ENCODE measurements at regions not wholly inside any gene's neighbourhood (a gene's known extent, or its start where the extent isn't known, plus 50 kb on each side); places are given as distances from the start of the nearest gene placed in this dataset.

DNA sequence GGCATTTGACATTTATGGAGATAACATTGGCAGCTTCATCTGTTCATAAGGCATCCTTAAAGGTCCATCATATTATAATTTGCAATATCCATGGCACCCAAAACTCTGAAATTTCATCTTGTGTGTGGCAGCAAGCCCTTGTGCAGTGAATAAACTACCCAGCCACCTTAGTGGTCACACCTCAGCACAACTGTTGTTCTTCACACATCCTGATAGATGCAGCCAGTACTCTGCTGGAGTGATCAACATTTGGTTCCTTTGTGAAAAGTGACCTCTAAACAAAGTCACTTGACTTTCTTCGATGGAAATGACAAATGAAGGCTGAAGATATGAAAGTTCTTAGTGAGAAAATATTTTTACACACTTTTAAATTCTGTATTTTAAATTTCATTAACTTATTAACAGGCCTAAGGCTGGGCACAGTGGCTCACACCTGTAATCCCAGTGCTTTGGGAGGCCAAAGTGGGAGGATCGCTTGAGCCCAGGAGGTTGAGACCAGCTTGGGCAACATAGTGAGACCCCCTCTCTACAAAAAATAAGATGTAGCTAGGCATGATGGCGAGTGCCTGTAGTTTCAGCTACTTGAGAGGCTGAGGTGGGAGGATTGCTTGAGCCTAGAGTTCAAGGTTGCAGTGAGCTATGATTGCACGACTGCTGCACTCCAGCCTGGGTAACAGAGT lies 161.4 kb downstream of the SPRY1 start:
- H3K4me3 Mint-ChIP-seq (ENCODE audit: unreplicated experiment) = no peak overlapping the region
- no peak overlapping the region for H2AFZ ChIP-seq (ENCODE audit: low read depth, low read length)
- peaks cover 2% of the 10 kb centered on the region for H3K36me3 Mint-ChIP-seq (ENCODE audit: low read depth, unreplicated experiment)
- no peak overlapping the region for H3K27ac ChIP-seq (ENCODE audit: low read depth, low read length)
- TF ChIP-seq, protein P1, sequence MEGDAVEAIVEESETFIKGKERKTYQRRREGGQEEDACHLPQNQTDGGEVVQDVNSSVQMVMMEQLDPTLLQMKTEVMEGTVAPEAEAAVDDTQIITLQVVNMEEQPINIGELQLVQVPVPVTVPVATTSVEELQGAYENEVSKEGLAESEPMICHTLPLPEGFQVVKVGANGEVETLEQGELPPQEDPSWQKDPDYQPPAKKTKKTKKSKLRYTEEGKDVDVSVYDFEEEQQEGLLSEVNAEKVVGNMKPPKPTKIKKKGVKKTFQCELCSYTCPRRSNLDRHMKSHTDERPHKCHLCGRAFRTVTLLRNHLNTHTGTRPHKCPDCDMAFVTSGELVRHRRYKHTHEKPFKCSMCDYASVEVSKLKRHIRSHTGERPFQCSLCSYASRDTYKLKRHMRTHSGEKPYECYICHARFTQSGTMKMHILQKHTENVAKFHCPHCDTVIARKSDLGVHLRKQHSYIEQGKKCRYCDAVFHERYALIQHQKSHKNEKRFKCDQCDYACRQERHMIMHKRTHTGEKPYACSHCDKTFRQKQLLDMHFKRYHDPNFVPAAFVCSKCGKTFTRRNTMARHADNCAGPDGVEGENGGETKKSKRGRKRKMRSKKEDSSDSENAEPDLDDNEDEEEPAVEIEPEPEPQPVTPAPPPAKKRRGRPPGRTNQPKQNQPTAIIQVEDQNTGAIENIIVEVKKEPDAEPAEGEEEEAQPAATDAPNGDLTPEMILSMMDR (IDR thresholded peaks at IDR 0.05; ENCODE audit: insufficient read depth, low read depth, low read length) = no peak
- TF ChIP-seq EZH2 (IDR thresholded peaks at IDR 0.05; ENCODE audit: insufficient read depth, low read length) = no peak
- H3K36me3 ChIP-seq (ENCODE audit: insufficient read depth, low read length) = no peaks in the 10 kb centered on the region
- no peak overlapping the region for H3K27ac Mint-ChIP-seq (ENCODE audit: unreplicated experiment)
- no peak overlapping the region for H3K9ac ChIP-seq (ENCODE audit: low read length)
- no peak overlapping the region for H3K4me3 ChIP-seq (ENCODE audit: insufficient read depth, low read depth, low read length)
- no peaks in the 10 kb centered on the region for H3K27me3 Mint-ChIP-seq (ENCODE audit: low read depth, unreplicated experiment)
- H3K27me3 ChIP-seq (ENCODE audit: insufficient read depth, low read length) = no peaks in the 10 kb centered on the region
- peaks cover 34% of the 10 kb centered on the region for H3K4me1 ChIP-seq (ENCODE audit: insufficient read depth, low read length)
- no peaks in the 10 kb centered on the region for H3K9me3 Mint-ChIP-seq (ENCODE audit: unreplicated experiment)
- peaks cover 47% of the 10 kb centered on the region for H3K4me1 Mint-ChIP-seq (ENCODE audit: low read depth, unreplicated experiment)
- H3K4me2 ChIP-seq (ENCODE audit: low read length) = no peak overlapping the region
- no peaks in the 10 kb centered on the region for H3K9me3 ChIP-seq (ENCODE audit: insufficient read depth, low read depth, low read length)
- no peak for FAIRE-seq
- H4K20me1 ChIP-seq (ENCODE audit: insufficient read depth, low read length) = no peaks in the 10 kb centered on the region
- no peaks in the 10 kb centered on the region for H3K79me2 ChIP-seq (ENCODE audit: insufficient read depth, low read length)
- DNase-seq (ENCODE audit: low read depth) = no peak

DNA sequence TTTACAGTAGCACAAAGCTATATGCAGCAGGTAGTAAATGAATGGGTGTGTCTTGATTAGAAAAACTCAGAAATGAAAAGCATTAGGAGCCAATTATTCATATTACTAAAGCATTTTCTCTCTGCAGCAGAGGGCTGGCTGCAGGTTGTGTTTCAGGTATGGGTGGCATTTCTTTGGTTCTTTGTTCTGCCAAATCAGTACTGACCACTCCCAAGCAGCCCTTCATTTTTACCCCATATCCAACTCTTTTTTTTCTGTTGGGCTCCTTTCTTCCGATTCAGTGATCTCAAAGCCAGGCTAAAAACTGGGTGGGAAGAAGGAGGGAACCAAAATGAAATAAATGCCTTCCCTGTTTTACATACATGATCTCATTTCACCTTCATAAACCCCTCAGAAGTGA lies 162.3 kb downstream of the SPRY1 start:
- no peaks in the 10 kb centered on the region for H4K20me1 ChIP-seq (ENCODE audit: insufficient read depth, low read length)
- no peak for FAIRE-seq

More for the DNA sequence above, 162.3 kb downstream of the SPRY1 start:
- Mint-ChIP-seq H3K27me3 (ENCODE audit: low read depth, unreplicated experiment) (no peaks in the 10 kb centered on the region), H3K27ac (ENCODE audit: unreplicated experiment) (no peak overlapping the region), H3K36me3 (ENCODE audit: low read depth, unreplicated experiment) (no peaks in the 10 kb centered on the region), H3K9me3 (ENCODE audit: unreplicated experiment) (no peaks in the 10 kb centered on the region), H3K4me1 (ENCODE audit: low read depth, unreplicated experiment) (peaks cover 45% of the 10 kb centered on the region), H3K4me3 (ENCODE audit: unreplicated experiment) (no peak overlapping the region)
- no peak overlapping the region for H3K4me2 ChIP-seq (ENCODE audit: low read length)
- H3K36me3 ChIP-seq (ENCODE audit: insufficient read depth, low read length) = no peaks in the 10 kb centered on the region
- no peaks in the 10 kb centered on the region for H3K79me2 ChIP-seq (ENCODE audit: insufficient read depth, low read length)
- no peaks in the 10 kb centered on the region for H3K27me3 ChIP-seq (ENCODE audit: insufficient read depth, low read length)
- H3K27ac ChIP-seq (ENCODE audit: low read depth, low read length) = no peak overlapping the region
- TF ChIP-seq EZH2 (IDR thresholded peaks at IDR 0.05; ENCODE audit: insufficient read depth, low read length) = no peak
- TF ChIP-seq, protein P1 (IDR thresholded peaks at IDR 0.05; ENCODE audit: insufficient read depth, low read depth, low read length) = no peak
- no peak overlapping the region for H2AFZ ChIP-seq (ENCODE audit: low read depth, low read length)
- DNase-seq (ENCODE audit: low read depth) = no peak
- peaks cover 36% of the 10 kb centered on the region for H3K4me1 ChIP-seq (ENCODE audit: insufficient read depth, low read length)
- no peaks in the 10 kb centered on the region for H3K9me3 ChIP-seq (ENCODE audit: insufficient read depth, low read depth, low read length)
- no peak overlapping the region for H3K9ac ChIP-seq (ENCODE audit: low read length)
- H3K4me3 ChIP-seq (ENCODE audit: insufficient read depth, low read depth, low read length) = no peak overlapping the region
